ENCODE measurements at regions not wholly inside any gene's neighbourhood (a gene's known extent, or its start where the extent isn't known, plus 50 kb on each side); places are given as distances from the start of the nearest gene placed in this dataset.

- DNase-seq = no peak
Observed at GRCh38 chr4:53682908-53683307, 91.6 kb upstream of the LNX1 start.

DNA sequence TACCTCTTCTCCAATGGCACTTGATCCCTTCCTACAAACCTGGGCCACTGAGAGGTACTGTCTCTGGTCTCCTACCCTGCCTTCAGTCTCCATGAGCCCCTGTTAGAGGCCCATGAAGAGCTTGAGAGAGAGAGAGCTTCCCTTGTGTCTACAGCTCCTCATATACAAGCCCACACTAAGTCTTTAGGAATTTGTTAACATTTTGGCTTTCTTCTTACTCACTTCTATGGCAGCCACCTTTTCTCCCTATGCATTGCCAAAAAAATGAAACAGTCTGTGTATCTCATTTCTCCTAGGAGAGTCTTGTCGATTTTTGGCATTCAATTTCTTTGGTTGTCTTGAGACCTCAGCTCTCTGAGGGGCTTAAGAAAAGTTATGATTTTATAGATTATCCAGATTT, 90.9 kb upstream of the LNX1 start:
- DNase-seq = no peak

GRCh38 chr4:53680598-53680997, 89.3 kb upstream of the LNX1 start:
- no peak for DNase-seq

- no peak for DNase-seq
Observed at GRCh38 chr4:53680168-53680567, 88.9 kb upstream of the LNX1 start.

DNA sequence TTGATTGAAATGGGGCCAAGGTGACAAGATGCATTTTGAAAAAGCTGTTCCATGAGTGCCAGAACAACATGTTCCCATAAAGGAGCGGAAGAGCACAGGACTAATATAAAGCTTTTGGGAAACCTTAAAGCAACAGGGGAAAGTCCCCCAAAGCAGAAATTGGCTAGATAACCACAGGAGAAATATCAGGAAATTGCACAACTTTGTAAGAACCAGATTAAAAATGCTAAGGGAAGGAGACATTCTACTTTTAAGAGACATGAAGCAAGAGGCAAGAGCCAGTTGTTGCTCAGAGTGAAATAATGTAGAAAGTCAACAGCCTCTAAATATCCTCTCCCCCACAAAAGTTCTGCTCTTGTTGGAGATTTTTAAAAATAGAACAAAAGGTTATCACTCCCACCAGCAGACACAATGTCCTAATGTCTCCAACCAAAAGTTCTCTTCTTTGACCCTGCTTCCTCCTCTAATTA, 85.2 kb upstream of the LNX1 start:
- no peak for DNase-seq

GRCh38 chr4:53674903-53675302, 83.6 kb upstream of the LNX1 start:
- no peak for DNase-seq

- no peak for DNase-seq
Observed at GRCh38 chr4:53672873-53673272, 81.6 kb upstream of the LNX1 start.

- no peak for DNase-seq
Observed at GRCh38 chr4:53671757-53672156, 80.5 kb upstream of the LNX1 start.

DNA sequence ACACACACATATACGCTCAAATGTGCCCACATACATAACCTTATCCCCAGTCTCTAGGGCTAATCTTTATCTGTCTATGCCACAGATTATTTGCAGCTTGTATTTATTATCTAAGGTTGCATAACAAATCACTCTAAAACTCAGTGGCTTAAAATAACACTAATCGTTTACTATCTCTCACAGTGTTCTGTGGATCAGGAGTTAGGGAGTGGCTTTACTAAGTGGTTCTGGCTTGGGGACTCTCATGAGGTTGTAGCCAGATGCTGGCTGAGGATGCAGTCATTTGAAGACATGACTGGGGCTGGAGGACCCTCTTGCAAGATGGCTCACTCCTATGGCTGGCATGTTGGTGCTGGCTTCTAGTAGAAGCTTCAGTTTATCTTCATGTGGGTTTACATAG, 68.5 kb upstream of the LNX1 start:
- DNase-seq = no peak

DNA sequence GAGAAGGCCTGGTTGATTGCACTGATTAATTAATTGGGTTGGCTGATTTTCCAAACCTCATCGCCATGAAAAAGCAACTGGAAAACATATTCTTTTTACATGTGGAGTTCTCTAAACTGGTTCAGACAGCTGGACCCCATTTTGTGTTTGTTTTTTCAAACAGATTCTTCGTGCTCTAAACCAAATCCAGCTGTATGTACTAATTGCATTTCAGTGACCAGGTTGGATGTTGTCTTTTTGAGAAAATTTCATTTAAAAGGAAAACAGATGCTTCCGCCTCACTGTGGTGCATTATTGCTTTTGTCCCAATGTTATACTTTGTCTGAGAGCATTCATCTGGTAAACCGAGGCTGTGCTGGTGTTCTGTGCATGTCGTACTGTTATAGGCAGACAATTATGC, 67.8 kb upstream of the LNX1 start:
- no peak for DNase-seq

GRCh38 chr4:53658029-53658428, 66.7 kb upstream of the LNX1 start:
- DNase-seq = no peak

- no peak for DNase-seq
Observed at GRCh38 chr4:53656421-53656981, 65.2 kb upstream of the LNX1 start.

DNA sequence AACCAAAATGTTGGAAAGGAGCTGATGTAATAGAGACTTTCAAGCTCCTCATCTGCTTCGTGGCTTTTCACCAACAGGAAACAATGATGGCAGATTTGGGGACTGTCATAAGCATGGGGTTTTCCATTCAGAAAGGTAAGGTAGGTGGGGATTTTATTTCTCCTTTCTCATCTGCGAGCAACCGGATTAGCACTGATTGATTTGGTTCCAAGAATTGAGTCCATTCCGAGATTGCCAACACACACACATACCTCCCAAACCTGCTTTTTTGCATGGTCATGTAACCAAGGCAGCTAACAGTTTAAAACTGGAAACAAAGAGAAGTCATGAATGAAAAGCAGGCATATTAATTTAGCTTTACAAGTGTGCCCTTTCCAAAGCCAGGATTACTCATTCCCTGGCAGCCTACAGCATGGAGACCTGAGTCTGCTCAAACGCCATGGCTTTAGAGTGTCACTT, 63.0 kb upstream of the LNX1 start:
- DNase-seq = no peak

GRCh38 chr4:53653484-53654053, 62.3 kb upstream of the LNX1 start:
- no peak for DNase-seq

GRCh38 chr4:53651156-53651735, 60.0 kb upstream of the LNX1 start:
- no peak for DNase-seq

DNA sequence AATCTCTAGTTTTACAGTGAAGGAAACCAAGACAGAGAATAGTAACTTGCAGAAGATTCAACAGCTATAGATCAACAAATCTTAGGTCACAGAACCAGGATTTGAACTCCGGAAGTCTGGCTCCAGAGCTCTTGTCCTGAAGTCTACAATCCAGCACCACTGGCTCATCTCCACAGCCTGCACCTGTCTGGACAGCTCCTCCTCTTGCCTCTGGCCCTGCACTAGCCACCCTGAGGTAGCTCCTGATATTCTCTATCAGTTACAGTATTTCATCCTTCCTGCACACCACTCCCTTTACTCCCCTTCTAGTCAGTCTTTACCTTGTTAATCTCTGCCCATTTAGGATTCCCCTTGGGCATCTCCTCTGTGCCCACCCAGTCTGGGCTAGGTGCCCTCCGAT, 58.1 kb upstream of the LNX1 start:
- no peak for DNase-seq

- no peak for DNase-seq
Observed at GRCh38 chr4:53647547-53647946, 56.3 kb upstream of the LNX1 start.

DNA sequence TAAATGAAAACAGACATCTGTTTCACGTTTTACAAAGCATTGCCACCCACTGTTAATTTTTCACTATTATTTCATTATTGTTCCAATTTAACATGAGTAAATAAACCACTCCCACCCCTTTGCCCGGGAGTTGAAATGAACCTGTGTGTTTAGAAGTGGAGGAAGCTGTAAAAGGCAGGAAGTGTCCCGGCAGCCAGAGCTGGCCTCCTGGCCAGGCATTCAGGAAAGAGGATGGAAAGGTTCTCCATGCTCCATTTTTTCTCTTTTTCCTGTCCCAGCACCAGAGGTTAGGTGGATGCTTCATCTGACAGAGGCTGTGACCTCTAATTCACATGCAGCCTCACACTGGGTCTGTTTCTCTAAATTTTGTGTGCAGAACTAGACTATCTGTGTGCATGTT, 55.5 kb upstream of the LNX1 start:
- DNase-seq = no peak

DNA sequence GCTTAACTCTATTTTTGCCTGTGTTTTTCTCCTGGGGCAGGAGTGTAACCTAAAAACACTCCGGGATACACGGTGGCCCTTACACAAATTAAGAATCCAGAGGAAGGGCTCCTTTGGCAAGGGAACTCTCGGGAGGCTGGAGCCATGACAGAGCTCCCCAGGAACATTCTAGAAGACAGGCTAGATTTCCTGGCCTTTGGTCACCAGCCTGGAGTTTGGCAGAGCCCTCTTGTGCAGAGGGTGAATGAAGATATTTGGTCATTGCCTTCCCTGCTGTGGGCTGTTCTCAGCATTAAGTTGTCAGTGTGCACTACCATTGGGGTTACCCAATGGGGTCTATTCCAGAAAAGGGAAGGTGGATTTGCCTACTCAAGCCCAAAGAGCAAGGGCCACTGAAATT, 53.8 kb upstream of the LNX1 start:
- no peak for DNase-seq

DNA sequence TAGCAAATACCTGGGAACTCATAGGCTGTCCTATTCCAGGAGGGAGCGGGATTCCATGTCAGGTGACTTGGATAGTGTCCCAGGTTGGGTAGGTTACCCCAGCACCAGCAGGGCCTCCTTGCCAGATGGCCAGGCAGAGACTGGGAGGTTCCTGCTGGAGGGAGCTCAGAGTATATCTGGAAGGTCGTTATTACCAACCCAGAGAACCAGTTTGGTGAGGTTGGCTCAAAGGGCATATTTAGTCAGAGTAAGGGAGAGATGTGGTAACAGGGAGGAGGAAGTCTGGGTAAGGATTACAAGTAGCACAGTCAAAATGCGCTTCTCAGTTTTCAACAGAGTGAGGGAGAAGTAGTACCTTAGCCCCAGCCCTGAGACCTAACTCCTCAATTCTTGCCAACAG, 53.3 kb upstream of the LNX1 start:
- DNase-seq = no peak
